ENCODE measurements at regions not wholly inside any gene's neighbourhood (a gene's known extent, or its start where the extent isn't known, plus 50 kb on each side); places are given as distances from the start of the nearest gene placed in this dataset.

GRCh38 chr1:68285046-68285445, 52.7 kb upstream of the WLS start:
- TF ChIP-seq CTCF (IDR thresholded peaks at IDR 0.05) (no peak), POLR2AphosphoS5 (IDR thresholded peaks at IDR 0.05) (no peak)

All from prostate gland (tissue), 2 donors.